ENCODE measurements at regions not wholly inside any gene's neighbourhood (a gene's known extent, or its start where the extent isn't known, plus 50 kb on each side); places are given as distances from the start of the nearest gene placed in this dataset.

- H3K36me3 Mint-ChIP-seq, result no peaks in the 10 kb centered on the region
- H3K9me3 Mint-ChIP-seq, result peaks cover 7% of the 10 kb centered on the region
- TF ChIP-seq, protein P1, sequence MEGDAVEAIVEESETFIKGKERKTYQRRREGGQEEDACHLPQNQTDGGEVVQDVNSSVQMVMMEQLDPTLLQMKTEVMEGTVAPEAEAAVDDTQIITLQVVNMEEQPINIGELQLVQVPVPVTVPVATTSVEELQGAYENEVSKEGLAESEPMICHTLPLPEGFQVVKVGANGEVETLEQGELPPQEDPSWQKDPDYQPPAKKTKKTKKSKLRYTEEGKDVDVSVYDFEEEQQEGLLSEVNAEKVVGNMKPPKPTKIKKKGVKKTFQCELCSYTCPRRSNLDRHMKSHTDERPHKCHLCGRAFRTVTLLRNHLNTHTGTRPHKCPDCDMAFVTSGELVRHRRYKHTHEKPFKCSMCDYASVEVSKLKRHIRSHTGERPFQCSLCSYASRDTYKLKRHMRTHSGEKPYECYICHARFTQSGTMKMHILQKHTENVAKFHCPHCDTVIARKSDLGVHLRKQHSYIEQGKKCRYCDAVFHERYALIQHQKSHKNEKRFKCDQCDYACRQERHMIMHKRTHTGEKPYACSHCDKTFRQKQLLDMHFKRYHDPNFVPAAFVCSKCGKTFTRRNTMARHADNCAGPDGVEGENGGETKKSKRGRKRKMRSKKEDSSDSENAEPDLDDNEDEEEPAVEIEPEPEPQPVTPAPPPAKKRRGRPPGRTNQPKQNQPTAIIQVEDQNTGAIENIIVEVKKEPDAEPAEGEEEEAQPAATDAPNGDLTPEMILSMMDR (conservative IDR thresholded peaks at IDR 0.05), result no peak
- no peak overlapping the region for H3K27ac Mint-ChIP-seq
- no peak for DNase-seq (ENCODE audit: extremely low spot score, unreplicated experiment)
- H3K4me3 Mint-ChIP-seq, result no peak overlapping the region
- H3K4me1 Mint-ChIP-seq (ENCODE audit: unreplicated experiment), result no peaks in the 10 kb centered on the region
- H3K27me3 Mint-ChIP-seq, result peaks cover 3% of the 10 kb centered on the region
Measured at GRCh38 chr6:142605922-142606485, 304.2 kb downstream of the ADGRG6 start.

DNA sequence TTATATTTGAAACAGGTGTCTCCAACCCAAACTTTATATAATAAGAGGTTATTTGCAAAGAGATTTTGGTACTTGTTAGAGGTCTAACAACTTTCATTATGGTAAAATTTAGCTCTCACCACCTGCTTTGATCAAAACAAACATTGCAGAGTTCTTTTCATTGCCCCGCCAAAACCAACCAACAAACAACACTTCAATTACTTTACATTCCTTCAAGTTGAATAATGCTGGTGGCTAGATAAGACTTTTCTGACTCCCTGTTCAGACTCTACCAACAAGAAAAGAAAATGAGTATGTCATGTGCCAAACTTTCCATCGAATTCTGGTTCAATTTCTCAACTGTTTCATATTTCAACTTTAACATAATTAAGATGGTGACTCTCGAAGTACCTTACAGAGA, 311.1 kb downstream of the ADGRG6 start:
- Mint-ChIP-seq H3K27me3 (peaks cover 4% of the 10 kb centered on the region), H3K4me1 (ENCODE audit: unreplicated experiment) (no peaks in the 10 kb centered on the region), H3K9me3 (no peaks in the 10 kb centered on the region), H3K27ac (no peak overlapping the region), H3K36me3 (no peaks in the 10 kb centered on the region), H3K4me3 (no peak overlapping the region)
- DNase-seq (ENCODE audit: extremely low spot score, unreplicated experiment), result no peak
- TF ChIP-seq, protein P1 (conservative IDR thresholded peaks at IDR 0.05), result no peak

GRCh38 chr6:142613981-142614380, 312.2 kb downstream of the ADGRG6 start:
- TF ChIP-seq, protein P1 (conservative IDR thresholded peaks at IDR 0.05), result no peak
- no peak for DNase-seq (ENCODE audit: extremely low spot score, unreplicated experiment)
- Mint-ChIP-seq H3K27me3 (peaks cover 12% of the 10 kb centered on the region), H3K27ac (no peak overlapping the region), H3K4me1 (ENCODE audit: unreplicated experiment) (no peaks in the 10 kb centered on the region), H3K9me3 (no peaks in the 10 kb centered on the region), H3K36me3 (no peaks in the 10 kb centered on the region), H3K4me3 (no peak overlapping the region)

- H3K9me3 Mint-ChIP-seq, result no peaks in the 10 kb centered on the region
- TF ChIP-seq, protein P1 (conservative IDR thresholded peaks at IDR 0.05), result no peak
- no peaks in the 10 kb centered on the region for H3K4me1 Mint-ChIP-seq (ENCODE audit: unreplicated experiment)
- H3K27me3 Mint-ChIP-seq, result peaks cover 12% of the 10 kb centered on the region
- no peak for DNase-seq (ENCODE audit: extremely low spot score, unreplicated experiment)
- no peak overlapping the region for H3K4me3 Mint-ChIP-seq
- H3K27ac Mint-ChIP-seq, result no peak overlapping the region
- H3K36me3 Mint-ChIP-seq, result no peaks in the 10 kb centered on the region
Measured at GRCh38 chr6:142617158-142617557, 315.4 kb downstream of the ADGRG6 start.

GRCh38 chr6:142621822-142622221, 320.0 kb downstream of the ADGRG6 start:
- H3K27me3 Mint-ChIP-seq, result peaks cover 12% of the 10 kb centered on the region
- H3K4me3 Mint-ChIP-seq, result no peak overlapping the region
- H3K4me1 Mint-ChIP-seq (ENCODE audit: unreplicated experiment), result no peaks in the 10 kb centered on the region
- H3K36me3 Mint-ChIP-seq, result no peaks in the 10 kb centered on the region
- H3K9me3 Mint-ChIP-seq, result no peaks in the 10 kb centered on the region
- no peak for DNase-seq (ENCODE audit: extremely low spot score, unreplicated experiment)
- H3K27ac Mint-ChIP-seq, result no peak overlapping the region
- TF ChIP-seq, protein P1 (conservative IDR thresholded peaks at IDR 0.05), result no peak

Measured in type B pancreatic cell (in vitro differentiated cells).